Coronary artery (tissue), 2 donors: ENCODE measurements at regions not wholly inside any gene's neighbourhood (a gene's known extent, or its start where the extent isn't known, plus 50 kb on each side); places are given as distances from the start of the nearest gene placed in this dataset.

Source experiments
- DNase-seq: peaks from one replicate; pipeline ENCODE4 v3.0.0-alpha.2; 2017; ENCODE audit warnings: low spot score
- H3K27ac ChIP-seq, 2 donors: fragments of 200-600 bp; sonication (generic); one replicate each; pipeline ENCODE4 v1.5.1; 2016 to 2019
- H3K4me3 ChIP-seq: fragments of 200-600 bp; sonication (generic); 2 replicates; pipeline ENCODE4 v1.5.1; 2016; ENCODE audit warnings: mild to moderate bottlenecking, moderate library complexity
- TF ChIP-seq, protein P1 (sequence below): fragments of 200-600 bp; sonication (generic); IDR thresholded peaks from one replicate; pipeline ENCODE4 v1.5.1; 2019; ENCODE audit warnings: antibody characterized with exemption

DNA sequence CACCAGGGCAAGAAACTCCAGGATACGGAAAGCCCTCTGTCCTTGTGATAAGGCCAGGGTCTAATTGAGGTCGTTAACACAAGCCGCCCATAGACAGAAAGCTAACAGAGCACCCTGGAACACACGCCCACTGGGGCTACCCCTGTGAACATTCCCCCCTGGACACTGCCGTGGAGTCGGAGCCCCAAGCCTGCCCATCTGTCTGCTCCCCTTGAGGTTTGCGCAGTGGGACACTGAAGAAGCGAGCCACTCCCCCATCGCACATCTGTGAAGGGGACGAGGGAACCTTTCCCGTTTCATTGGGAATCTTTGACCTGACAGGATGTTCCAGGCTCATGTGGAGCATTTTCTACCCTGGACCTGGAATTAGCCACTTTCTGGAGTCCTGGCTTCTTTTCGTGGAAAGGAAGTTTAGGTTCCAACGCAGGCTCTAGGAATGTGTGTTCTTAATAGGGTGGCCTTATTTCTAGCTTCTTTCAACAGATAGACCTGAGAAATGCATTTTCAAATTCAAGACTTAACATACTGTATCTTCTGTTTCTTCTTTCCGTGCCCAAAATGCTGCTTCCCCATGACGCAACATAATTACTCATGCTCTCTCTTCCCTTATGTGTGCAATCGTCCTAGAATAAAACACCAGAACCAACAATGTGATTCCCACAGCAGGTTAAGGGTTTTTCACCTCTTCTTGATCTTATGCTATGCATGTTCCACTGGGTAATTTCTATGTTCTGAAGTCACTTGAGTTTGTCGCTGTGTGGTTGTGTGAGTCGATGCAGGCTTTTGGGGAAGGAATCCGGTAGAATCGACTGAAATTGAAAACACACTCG is 161.1 kb downstream of the ERMARD start:
- DNase-seq = peak; percentile 41
- H3K4me3 ChIP-seq = no peak overlapping the region
- H3K27ac ChIP-seq = no peak overlapping the region
- TF ChIP-seq, protein P1, sequence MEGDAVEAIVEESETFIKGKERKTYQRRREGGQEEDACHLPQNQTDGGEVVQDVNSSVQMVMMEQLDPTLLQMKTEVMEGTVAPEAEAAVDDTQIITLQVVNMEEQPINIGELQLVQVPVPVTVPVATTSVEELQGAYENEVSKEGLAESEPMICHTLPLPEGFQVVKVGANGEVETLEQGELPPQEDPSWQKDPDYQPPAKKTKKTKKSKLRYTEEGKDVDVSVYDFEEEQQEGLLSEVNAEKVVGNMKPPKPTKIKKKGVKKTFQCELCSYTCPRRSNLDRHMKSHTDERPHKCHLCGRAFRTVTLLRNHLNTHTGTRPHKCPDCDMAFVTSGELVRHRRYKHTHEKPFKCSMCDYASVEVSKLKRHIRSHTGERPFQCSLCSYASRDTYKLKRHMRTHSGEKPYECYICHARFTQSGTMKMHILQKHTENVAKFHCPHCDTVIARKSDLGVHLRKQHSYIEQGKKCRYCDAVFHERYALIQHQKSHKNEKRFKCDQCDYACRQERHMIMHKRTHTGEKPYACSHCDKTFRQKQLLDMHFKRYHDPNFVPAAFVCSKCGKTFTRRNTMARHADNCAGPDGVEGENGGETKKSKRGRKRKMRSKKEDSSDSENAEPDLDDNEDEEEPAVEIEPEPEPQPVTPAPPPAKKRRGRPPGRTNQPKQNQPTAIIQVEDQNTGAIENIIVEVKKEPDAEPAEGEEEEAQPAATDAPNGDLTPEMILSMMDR = no peak

DNA sequence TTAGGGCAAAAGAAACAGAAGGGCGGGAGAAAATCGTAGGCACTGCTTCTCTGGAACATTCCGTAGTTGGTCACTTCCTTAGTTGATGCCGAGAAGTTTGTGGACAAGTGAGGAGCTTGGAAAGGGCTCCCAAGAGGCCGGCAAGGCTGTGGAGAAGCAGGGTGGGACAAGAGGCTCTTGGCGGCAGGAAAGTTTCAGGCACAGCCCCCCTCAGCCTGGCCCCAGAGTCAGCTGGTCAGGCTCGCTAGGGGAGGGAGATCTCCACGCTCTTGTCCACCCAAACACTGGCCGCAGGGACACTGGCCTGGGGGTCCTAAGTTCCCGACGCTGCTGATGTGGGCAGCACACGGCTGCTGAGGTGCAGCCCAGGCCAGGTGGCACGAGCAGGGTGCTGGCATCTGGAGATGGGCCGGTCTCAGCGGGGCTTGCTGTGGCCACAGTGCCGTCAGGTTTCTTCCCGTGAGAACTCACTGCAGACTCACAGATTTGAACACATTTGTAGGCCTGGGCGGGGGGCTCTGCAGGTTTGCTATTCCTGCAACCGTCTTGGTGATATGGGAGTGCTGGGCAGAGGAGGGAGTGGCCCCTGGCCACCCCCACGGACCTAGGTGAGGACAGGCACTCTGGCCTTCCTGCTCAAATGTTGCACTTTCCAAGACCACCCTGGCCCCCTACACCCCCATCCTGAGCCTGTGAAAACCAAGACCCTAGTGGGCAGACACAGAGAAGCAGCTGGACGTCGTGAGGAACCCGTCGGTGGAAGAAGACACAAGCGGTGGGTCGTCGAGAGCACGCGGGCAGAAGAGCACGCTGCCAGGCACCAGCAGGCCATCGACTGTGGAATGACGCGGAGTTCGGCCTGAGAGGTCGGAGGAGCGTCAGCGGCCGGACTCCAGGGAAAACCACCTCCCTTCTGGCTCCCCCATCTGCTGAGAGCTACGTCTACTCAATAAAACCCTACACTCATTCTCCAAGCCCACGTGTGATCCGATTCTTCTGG is 160.1 kb downstream of the ERMARD start:
- Histone ChIP-seq H3K27ac (no peak overlapping the region), H3K4me3 (no peak overlapping the region)
- TF ChIP-seq, protein P1 = no peak
- DNase-seq = peak; percentile 66

DNA sequence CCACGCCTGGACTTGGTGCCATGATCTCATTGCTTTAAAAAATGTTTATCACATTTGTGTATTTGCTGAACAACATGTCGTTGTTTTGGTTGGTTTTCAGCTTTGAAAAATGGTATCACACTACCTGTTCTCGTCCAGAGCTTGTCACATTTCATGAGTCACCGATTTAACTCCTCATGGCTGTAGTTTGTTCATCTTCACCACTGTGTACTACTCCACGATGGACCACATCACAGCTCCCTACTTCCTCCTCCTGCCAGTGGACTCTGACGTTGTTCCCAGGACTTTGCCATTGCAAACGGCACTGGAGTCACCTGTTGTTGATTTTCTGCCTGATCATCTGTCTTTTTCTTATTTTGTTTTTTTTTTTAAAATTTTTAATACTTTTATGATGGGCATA is 157.7 kb downstream of the ERMARD start:
- no peak overlapping the region for H3K27ac ChIP-seq
- DNase-seq = no peak
- H3K4me3 ChIP-seq = no peak overlapping the region
- TF ChIP-seq, protein P1 = no peak

DNA sequence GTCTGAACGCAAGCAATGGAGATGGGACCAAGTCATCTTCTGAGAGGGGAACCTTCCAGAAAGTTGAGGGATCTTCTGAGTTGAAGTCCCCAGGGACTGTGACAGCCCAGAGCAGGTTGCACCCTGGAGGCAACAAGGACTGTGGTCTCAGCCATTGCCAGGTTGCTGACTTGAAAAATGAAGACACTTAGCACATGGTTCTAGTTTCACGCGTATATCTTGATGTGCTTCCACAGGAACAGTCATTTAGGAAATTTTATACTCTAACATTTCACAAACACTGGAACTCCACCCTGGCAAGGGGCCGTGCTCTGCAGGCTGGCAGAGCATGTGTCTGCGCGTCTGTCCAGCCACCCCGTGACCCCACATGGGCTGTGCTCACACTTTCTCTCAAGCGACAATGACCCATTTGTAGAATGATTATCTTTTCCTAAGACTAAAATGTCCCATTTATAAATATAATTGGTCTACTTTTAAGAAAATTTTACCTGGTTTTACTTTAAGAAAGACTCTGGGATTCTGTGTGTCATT is 157.0 kb downstream of the ERMARD start:
- H3K27ac ChIP-seq = no peak overlapping the region
- DNase-seq = peak; percentile 35
- TF ChIP-seq, protein P1 = no peak
- H3K4me3 ChIP-seq = no peak overlapping the region

DNA sequence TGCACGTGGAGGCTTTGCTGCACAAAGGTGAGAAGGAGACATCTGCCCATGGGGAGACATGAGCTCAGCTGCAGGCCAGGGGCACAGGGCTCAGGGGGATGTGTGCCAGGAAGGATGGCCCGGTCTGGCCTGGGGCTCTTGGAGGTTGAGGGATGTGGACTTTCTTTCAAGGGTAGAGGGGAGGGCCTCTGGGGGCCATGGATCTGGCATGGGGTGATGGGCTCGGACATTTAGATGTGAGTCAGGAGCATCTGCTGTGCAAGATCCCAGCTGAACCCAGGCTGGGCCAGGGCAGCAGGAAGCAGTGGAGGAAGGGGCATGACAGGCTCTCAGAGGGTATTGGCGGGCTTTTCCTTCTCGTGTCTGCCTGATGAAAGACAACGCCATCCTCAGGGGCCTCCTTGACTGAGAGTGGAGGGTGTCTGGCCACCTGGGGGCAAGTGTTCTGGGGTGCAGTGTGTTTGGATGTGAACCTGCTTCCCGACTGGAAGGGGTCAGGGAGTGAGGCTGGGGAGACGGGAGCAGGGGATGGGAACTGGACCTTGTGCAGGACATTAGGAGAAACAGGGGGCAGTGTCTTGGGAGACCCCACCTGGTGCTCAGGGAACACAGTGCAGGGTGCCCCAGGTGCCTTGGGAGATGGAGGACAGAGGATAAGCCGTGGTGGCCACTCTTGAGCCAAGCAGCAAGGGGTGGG is 156.1 kb downstream of the ERMARD start:
- peak; percentile 65 for DNase-seq
- TF ChIP-seq, protein P1 = no peak
- Histone ChIP-seq H3K27ac (no peak overlapping the region), H3K4me3 (no peak overlapping the region)

DNA sequence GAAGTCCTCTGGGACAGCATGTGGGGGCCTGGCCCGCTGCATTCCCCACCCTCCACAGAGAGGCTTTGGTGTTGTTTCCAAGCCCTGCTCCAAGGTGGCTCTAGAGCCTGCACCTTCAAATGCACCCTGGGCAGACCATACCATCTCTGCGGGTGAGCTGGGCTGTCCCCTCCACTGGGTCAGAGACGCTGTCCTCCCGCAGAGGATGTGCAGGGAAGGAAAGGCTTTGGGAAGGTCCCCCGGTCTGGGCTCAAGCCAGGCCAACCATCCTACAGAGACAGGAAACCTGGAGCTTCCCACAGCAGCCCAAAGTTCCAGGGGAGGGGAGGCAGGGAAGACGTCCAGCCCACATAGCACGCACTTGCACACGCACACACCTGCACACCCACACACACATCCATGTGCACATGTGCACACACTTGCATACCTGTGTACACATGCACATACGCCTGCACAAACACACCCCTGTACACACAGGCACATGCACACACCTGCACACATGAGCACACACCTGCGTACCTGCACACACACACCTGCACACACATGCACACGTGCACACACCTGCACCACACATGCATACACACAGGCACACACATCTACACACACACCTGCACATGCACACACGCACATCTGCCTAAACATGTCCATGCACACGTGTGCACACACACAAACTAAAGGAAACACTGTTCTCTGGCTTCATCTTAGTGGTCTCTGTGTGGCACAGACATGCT is 155.4 kb downstream of the ERMARD start:
- H3K27ac ChIP-seq = no peak overlapping the region
- no peak for DNase-seq
- TF ChIP-seq, protein P1 = no peak
- no peak overlapping the region for H3K4me3 ChIP-seq
